ENCODE measurements at regions not wholly inside any gene's neighbourhood (a gene's known extent, or its start where the extent isn't known, plus 50 kb on each side); places are given as distances from the start of the nearest gene placed in this dataset.

- DNase-seq (ENCODE audit: low read depth): no peak
Measured at GRCh38 chr6:40312213-40313015, 274.8 kb downstream of the LRFN2 start.

- peak; percentile 33 for DNase-seq (ENCODE audit: low read depth)
Measured at GRCh38 chr6:40308533-40309306, 278.4 kb downstream of the LRFN2 start.

GRCh38 chr6:40307712-40308111 is 279.5 kb downstream of the LRFN2 start:
- DNase-seq (ENCODE audit: low read depth): no peak

GRCh38 chr6:40302856-40303454 is 284.2 kb downstream of the LRFN2 start:
- no peak for DNase-seq (ENCODE audit: low read depth)

- no peak for DNase-seq (ENCODE audit: low read depth)
Measured at GRCh38 chr6:40299681-40300080, 287.5 kb downstream of the LRFN2 start.

- no peak for DNase-seq (ENCODE audit: low read depth)
Measured at GRCh38 chr6:40298207-40298606, 289.0 kb downstream of the LRFN2 start.

GRCh38 chr6:40295251-40295950 is 291.8 kb downstream of the LRFN2 start:
- no peak for DNase-seq (ENCODE audit: low read depth)

GRCh38 chr6:40293460-40294185 is 293.5 kb downstream of the LRFN2 start:
- no peak for DNase-seq (ENCODE audit: low read depth)

GRCh38 chr6:40293060-40293459 is 294.1 kb downstream of the LRFN2 start:
- no peak for DNase-seq (ENCODE audit: low read depth)

GRCh38 chr6:40290816-40291215 is 296.3 kb downstream of the LRFN2 start:
- DNase-seq (ENCODE audit: low read depth): no peak

- no peak for DNase-seq (ENCODE audit: low read depth)
Measured at GRCh38 chr6:40288919-40289318, 298.2 kb downstream of the LRFN2 start.

- no peak for DNase-seq (ENCODE audit: low read depth)
Measured at GRCh38 chr6:40287296-40287850, 299.8 kb downstream of the LRFN2 start.

- no peak for DNase-seq (ENCODE audit: low read depth)
Measured at GRCh38 chr6:40286721-40287120, 300.4 kb downstream of the LRFN2 start.

GRCh38 chr6:40285996-40286395 is 301.2 kb downstream of the LRFN2 start:
- no peak for DNase-seq (ENCODE audit: low read depth)

GRCh38 chr6:40285535-40285934 is 301.6 kb downstream of the LRFN2 start:
- DNase-seq (ENCODE audit: low read depth): no peak

- no peak for DNase-seq (ENCODE audit: low read depth)
Measured at GRCh38 chr6:40282986-40283385, 304.2 kb downstream of the LRFN2 start.

- no peak for DNase-seq (ENCODE audit: low read depth)
Measured at GRCh38 chr6:40281402-40281801, 305.8 kb downstream of the LRFN2 start.

- no peak for DNase-seq (ENCODE audit: low read depth)
Measured at GRCh38 chr6:40280231-40280630, 306.9 kb downstream of the LRFN2 start.

GRCh38 chr6:40276141-40276540 is 311.0 kb downstream of the LRFN2 start:
- DNase-seq (ENCODE audit: low read depth): no peak

GRCh38 chr6:40274058-40274457 is 313.1 kb downstream of the LRFN2 start:
- no peak for DNase-seq (ENCODE audit: low read depth)

GRCh38 chr6:40268614-40269013 is 318.6 kb downstream of the LRFN2 start:
- DNase-seq (ENCODE audit: low read depth): no peak
